COR-L47 (cell line): ENCODE measurements at regions not wholly inside any gene's neighbourhood (a gene's known extent, or its start where the extent isn't known, plus 50 kb on each side); places are given as distances from the start of the nearest gene placed in this dataset.
"Not testable (repeated sequence)": the region's sequence is repeated elsewhere in the genome, so short reads cannot be mapped to it uniquely, and the experiment has no call there.

Source experiments
- DNase-seq: peaks from one replicate; lab custom pipeline; 2025; lab: John Stamatoyannopoulos, UW

DNA sequence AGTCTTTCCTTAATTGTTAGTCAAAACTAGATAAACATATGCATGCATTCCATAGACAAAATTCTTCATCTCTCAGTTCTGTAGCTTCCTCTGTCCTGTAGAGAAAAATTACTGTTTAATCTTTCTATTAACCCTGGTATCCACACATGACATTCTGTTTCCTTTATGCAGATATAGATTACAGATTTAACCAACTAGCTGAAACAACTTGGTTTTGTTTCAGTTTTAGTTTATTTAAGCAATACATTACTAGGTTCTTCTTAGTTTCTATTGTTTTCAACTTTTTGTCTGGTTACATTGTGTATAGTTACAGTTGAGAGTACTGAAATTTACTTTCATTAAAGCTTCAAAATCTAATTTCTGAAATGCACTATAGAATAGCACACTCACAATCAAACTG is 933.9 kb upstream of the EPHA5 start:
- DNase-seq: no peak

DNA sequence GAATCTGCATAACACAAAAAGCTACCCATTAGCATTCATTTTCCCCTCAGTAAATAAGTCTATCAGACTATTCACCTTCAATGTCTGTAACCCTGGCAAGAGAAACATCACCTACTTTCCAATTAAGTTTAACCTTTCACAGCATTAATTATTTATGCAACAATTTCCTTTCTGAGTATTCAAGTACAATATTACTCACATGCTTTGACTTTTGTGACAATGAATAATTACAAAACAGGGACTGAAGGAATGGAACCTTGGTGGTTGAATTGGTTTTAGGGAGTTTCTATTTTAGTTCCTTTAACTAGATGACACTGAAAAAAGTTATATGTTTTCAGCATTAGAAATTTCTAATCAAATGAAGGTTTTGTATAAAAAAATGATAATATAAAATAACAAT is 932.3 kb upstream of the EPHA5 start:
- DNase-seq: no peak

DNA sequence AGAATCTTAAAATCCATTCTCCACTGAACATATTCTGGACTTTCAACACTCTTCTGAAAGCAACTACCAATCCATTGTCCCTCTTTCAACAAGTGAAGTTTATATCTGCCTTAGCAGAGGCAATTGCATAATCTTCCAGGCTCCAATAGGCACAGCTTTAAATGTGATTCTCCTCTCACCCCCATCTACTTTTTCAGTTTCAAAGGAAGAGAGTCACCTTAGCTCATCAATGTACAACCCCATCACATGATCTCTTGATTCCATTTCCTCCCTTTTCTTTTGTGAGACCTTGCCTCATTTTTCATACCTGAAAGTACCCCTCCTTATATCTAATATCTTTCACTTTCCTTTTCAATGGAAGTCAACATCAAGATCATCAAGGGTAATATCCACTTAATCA is 921.7 kb upstream of the EPHA5 start:
- no peak for DNase-seq

DNA sequence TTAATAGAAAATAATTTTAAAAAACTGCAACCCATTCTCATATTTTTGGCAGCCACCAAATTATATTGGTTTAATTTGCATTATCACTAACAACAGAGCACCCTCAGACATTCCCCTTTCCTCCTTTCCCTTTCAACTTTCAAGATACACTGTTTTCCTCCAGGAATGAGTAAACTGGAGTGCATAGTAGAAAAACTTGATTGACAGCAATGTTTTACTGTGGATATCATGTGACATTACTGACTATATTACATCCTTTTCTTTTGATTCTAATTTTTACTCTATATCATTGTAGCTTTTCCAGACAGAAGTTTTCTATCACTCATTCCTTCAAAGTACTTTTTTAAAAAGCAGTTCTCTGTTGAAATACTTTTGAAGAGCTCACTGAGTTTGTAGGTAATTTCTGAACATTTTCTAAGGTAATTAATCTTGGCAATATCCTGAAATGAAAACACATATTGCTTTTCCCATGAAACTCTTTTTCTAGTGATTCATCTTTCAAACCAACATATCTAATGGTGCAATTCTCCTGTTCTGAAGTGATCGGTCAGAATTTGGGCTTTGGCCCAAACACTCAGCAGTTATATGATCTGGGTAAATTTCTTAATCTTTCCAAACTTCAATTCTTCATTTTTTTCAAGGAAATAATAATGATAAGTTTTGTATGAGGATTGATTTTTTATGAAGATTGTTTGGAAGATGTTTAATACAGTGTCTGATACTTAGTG is 920.4 kb upstream of the EPHA5 start:
- no peak for DNase-seq

DNA sequence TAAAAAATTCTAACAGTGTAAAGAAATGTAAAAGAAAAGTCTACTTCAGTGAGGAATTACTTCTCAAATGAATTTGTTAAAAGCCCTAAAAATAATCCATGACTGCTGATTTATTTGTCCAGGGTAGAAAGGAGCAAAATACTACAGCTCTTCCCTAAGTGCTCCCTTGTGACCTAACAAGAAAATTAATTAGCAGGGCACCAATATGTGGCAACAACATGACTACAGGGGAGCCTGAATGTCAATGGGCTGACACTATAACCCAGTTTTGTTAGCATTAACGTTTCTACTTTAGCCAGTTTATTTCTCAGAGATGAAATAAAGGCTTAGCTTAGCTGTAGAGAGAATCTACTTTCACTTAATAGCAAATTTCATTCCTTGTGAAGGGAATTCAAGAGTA is 918.9 kb upstream of the EPHA5 start:
- DNase-seq: no peak

DNA sequence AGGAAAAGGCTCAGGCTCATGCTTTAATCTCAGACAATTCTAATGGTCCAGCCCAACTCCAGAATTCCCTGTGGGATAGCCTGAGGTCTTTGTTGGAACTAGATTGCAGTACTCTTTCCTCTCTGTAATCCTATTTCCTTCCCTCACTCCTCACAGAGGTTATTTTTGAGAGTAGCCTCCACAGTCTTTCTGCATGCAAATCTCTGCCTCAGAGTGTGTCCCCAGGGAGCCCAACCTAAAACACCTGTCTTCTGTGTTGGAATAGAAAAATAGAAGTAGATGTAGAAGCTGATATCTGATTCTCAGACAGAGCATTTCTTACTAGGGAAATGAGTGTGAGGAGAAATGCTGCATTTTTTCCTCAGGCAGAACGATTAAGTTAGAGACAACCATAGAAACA is 915.5 kb upstream of the EPHA5 start:
- DNase-seq: no peak

DNA sequence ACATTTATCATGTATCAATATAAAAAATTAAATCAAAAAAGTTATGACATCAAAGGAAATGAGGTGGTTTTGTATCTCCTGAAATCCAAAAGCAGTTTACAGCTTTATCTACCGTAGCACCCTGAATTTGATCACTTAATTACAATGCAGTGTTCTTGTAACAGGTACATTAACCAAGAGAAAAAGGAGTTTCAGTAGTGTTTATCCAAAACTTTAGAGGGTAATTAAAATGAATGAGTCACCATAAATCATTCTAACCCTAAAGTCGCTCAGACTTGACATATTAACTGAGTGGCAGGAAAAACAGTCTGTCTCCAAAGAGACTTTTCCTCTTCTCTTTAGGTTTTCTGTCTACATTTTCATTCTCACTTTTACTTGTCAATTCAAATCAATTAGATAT is 907.6 kb upstream of the EPHA5 start:
- peak; percentile 28 for DNase-seq

DNA sequence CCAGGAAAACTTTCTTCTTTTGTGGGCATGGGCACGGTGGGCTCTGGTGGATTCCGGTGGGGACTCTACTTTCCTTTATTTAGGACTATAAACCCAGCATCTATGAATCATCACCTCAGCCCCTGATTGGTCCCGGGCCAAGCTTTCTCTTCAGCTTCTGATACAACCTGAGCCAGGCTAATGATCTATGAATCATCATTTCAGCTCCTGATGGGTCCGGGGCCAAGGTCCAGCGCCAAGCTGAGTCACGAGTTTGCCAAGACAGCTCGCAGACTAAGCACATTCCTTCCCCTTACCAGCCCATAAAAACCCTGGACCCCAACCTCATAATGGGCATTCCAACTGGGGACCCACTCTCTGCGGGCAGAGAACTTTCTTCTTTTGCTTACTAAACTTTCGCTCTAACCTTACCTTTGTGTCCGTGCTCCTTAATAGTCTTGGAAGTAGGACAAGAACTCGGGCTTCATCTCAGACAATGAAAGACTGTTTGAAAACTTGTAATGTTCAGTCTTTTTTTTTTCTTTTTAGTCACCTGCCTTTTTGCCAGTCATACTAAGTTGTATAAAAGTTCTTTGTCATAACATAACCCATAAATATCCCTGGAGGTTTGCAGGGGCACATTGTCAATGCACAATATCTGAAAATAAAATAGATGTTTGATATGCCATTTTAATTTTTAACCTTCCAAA is 904.9 kb upstream of the EPHA5 start:
- no peak for DNase-seq

DNA sequence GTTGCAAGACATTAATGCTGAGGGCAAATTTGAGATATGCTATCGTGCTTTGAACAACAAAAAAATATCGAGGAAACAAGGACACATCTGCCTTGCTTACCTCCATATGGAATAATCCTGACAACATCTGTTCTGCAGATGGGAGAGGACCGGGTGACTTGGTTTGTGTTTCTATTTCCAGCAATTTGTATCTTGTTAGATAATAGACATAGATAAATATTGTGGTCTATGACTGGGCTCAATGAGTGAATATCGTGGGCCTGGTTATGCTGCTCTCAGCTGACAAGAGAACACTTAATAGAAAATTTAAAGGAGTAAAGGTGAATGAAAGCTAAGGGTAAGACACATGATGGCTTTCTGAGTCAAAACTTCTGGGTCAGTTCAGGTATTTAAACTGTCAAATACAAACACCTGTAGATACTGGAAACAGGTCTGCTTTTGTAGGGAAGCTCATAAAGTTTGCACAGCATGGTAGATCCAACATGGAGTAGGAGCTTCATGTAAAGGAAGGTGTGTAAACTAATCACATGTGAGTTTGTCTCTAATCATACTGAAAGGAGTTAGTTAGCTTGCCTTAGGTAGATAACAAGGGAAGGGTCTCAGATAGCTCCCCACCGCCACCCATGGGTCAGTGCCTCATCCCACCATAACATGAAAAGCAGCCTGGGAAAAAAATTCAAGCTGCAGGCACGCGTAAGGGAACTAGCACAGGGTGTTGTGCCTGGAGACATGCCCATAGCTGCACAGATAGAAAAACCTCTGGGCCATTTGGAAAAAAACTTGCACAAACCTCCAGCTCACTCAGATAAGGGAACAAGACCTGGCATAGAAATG is 904.1 kb upstream of the EPHA5 start:
- no peak for DNase-seq

DNA sequence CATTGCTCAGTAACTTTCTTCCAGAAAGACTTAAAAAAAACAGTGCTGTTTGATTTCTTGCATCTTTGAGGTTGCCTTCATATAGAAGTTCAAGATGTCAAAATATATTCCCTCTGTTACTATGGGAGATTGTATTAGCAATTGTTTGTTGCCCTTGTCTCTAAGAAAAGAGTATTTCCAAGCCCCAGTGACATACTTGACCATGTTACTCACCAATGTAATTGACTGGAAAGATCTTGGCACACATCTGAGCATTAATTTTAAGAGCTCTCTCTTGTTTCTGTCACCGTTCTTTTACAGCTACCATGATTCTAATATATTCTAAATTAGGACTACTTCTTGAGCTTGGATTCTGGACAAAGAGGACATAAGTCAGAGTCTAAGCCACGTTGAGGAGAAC is 902.7 kb upstream of the EPHA5 start:
- DNase-seq: no peak

DNA sequence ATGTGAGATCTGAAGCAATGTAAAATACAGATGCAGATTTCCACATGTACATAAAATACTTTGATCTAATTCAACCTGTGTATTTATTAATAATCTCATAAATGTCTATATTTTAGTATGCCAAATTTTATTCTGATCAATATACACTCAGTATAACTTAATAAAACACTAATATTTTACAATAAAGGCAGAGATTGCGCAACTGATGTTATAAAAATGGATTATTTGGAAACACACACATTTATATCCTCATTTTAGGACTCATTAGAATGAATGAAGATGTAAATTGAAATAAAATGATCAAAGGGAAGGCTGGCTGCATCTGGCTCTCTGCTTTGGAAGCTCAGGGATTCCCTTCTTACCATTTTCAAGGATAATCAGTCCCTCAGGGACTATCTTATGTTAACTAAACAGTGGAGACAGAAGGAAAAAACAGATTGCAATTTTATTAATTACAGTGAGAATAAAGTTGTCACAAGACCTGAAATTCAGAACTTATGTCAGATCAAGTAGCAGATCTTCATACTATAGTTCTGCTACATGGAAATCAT is 900.9 kb upstream of the EPHA5 start:
- DNase-seq: no peak

DNA sequence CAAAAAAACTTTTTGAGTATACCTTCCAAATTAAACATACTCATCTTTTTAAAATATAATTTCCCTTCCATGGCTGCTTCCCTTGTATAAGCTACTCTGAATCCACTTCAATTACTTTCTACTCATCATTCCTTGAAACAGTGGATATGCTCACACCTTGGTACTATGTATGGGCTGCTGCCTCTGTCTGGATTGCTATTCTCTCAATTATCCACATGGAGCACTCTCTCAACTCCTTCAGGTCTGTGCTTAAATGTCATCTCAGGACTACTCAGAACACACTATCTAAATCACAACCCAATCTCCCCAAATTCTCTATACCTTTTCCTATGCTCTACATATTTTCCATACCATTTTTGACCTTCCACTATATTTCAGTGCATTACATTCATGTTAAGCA is 898.9 kb upstream of the EPHA5 start:
- no peak for DNase-seq

DNA sequence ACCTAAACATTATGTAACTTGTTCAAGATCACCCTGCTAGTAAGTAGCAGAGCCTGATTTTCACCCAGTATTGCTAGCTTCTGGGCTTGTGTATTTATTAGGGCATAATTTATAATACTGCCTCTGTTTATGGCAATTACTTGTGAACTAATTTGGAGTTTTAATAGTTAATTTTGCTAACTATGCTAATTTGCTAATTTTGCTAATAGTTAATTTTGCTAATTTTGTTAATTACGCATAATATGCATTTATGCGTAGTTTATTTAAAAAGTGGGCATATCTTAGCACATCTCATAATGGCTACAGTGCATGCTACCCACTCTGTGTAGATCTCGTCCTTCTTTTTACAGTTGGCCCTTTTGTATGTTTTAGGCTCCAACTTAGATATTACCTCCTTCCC is 898.1 kb upstream of the EPHA5 start:
- DNase-seq: no peak

DNA sequence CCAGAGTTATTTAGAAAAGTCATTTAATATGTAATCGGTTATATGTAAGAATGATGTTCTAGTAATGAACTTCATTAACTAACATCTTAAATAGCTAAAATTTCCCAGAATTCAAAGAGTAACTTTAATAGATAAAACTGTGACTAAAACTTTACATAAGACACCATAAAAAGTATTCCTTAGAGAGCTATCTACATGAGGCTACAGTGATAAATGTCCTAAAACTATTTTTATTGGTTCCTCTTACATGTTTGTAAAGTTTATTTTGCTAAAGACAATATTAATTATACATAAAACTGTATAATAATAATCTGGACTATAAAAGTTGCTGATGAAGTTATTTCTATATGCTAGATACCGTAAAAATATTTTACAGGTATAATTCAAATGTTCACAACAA is 897.7 kb upstream of the EPHA5 start:
- no peak for DNase-seq

DNA sequence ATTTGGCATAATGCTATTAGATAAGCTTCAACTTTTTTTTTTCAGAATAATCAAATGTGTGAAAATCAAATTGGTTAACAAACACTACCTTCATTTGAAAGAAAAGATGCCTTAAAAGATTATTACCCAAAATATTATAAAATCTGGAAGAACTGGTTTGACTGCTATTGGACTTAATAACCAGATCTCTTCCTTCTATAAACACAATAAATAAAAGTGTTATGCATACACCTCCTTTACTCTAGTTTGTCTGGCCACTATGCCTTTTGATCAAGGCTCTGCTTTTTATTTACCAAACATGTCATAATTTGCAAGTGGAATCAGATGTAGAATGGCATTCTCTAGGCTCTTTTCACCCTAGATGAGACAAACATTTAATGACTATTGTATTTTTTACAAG is 897.3 kb upstream of the EPHA5 start:
- no peak for DNase-seq

DNA sequence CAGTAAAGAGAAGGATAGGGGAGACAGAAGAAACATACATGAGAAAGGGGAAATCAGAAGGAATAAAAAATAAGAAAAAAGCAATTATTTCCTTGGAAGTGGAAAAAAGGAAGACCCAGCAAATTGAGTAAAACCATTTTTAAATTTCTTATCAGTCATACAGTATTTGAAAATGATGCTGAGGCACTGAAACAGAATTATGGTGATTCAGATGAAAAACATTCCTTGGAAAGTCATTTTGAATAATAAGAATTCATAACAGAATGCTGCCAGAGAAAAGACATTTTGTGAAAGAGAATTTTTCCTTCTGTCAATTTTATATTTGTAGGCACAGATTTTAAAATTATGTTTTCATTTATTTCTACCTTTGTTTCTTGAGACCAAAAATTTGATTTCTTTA is 895.5 kb upstream of the EPHA5 start:
- no peak for DNase-seq

DNA sequence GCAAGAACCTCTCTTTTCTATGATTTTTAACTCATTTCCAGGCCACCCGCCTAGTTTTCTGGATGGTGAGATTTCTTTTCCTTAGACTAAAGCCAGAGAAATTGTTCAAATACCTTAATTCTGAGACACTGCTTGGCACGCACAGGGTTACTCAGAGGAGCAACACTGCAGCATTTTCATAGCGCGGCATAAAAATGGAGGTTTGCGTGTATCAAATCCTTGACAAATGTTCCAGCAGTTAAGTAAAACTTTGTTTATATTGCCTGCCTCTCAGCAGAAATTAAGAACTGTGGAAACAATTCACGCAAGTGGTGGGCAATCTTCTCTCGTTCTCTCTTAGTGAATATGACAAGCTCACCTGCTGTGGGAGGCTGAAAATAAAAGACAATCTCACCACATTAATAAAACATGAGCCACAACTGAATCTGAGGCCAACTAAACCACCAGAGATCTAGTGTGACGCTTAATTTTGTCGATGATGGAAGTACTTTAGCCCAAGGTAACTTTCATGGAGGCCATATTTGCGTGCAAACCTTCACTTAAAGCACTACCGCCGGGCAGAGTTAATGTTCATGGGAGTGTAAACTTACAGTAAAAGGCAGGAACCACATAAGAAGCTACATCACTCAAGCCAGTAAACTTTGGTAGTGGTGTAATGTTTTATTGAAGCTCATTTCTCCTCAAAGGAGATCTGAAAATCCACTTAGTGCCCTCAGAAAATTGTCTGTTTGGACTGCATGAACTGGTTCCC is 894.8 kb upstream of the EPHA5 start:
- DNase-seq: no peak

DNA sequence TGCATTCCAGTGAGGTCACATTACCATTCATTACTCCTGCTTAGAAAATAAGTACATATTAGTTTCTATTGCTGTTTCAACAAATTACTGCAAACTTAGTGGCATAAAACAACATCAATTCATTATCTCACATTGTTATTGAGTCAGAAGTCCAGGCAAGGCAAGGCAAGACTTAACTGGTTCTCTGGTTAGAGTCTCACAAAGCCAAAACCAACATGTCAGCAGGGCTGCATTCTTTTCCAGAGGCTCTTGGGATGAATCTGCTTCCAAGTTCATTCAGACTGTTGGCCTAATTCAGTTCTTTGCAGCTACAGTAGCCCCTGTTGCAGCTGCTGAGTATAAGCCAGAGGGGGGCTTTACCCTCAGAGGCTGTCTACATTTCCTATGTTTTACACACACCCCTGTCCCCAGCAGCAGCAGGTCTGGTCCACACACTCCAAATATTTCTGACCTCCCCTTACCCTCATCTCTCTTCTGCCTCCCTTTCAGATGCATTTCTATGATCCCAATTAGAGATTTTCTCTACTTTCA is 892.1 kb upstream of the EPHA5 start:
- DNase-seq: no peak

DNA sequence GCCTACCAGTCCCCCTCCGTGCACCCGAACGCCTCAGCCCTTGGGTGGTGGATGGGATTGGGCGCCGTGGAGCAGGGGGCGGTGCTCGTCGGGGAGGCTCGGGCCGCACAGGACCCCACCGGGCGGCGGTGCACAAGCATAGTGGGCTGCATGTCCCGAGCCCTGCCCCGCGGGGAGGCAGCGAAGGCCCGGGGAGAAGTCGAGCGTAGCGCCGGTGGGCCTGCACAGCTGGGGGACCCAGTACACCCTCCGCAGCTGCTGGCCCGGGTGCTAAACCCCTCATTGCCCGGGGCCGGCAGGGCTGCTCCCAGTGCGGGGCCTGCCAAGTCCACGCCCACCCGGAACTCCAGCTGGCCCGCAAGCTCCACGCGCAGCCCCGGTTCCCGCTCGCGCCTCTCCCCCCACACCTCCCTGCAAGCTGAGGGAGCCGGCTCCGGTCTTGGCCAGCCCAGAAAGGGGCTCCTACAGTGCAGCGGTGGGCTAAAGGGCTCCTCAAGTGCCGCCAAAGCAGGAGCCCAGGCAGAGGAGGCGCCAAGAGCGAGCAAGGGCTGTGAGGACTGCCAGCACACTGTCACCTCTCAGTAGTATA is 891.3 kb upstream of the EPHA5 start:
- not testable (repeated sequence) for DNase-seq

DNA sequence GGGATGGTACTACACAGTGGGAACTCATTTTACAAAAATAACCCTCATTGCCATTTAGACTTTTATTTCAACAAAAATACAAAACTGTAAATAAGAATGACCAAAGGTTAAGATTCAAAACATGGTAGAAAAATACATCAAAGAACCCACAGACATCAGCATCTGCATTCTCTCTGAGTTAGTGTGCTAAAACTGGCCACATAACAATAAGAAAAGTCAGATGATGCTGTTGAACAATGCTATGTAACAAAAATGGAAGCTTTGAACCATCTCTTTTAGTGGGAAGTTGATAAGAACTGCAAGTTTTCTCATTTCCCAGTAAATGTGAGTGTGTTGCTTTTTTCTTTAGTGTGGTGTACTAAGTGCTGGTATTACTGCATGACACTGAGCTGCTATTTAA is 888.4 kb upstream of the EPHA5 start:
- no peak for DNase-seq

DNA sequence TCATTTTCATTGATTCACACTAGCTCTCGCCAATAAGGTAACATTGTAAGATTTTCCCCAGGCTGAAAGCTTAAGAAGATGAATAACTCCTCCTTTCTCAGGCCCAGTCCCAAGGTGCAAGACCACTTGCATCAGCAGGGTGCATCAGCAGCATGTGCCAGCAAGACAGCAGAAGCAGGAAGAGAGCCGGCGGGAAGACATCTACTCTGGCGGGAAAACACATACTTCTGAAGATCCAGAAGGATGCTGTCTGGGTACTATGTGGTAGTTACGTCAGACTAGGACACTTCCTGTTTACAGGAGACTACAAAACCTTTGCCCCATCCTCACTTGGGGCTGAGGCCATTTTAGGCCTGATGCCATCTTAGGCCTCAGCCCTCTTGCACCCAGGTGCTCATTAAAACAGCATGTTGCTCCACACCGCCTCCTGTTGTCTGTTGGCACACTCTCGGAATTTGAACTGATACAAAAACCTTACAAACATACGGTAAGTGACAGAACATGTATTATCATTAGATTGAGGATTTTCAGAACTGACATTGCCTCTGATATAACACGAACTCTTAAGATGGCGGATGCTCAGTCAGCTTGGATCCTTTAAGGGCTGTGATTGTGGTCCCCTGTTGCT is 886.5 kb upstream of the EPHA5 start:
- DNase-seq: no peak
